ENCODE measurements at regions not wholly inside any gene's neighbourhood (a gene's known extent, or its start where the extent isn't known, plus 50 kb on each side); places are given as distances from the start of the nearest gene placed in this dataset.
"Not testable (repeated sequence)": the region's sequence is repeated elsewhere in the genome, so short reads cannot be mapped to it uniquely, and the experiment has no call there.

DNA sequence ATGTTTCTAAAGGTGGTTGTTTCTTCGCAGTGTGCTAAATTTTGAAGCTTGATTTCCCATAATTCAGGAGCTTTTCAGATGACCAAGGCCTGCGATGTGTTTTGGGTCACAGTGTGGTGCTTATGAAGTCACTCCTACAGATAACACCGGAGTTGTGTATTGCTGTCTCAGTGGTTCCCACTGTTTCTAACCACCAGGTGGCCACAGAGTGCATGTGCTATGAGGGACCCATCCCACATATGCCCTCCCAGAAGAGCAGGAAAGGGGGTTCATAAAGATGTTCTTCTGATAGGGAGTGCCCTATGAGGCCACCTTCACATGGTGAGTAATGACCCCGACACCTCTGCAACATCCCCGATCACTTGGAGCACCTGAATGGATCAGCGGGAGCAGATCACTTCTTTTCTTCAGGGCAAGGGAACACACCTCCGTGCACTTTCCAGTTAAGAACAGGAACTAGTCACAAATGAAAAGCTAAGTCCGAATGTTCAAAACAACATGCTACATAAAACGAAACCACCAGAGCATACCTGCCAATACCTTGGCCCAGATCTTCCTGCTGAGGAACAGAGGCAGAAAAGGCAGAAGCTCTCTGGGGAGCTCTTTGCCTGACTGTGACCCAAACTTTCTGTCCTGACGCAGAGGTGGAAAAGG, 262.1 kb downstream of the FAM72C start:
- TF ChIP-seq, protein P1, sequence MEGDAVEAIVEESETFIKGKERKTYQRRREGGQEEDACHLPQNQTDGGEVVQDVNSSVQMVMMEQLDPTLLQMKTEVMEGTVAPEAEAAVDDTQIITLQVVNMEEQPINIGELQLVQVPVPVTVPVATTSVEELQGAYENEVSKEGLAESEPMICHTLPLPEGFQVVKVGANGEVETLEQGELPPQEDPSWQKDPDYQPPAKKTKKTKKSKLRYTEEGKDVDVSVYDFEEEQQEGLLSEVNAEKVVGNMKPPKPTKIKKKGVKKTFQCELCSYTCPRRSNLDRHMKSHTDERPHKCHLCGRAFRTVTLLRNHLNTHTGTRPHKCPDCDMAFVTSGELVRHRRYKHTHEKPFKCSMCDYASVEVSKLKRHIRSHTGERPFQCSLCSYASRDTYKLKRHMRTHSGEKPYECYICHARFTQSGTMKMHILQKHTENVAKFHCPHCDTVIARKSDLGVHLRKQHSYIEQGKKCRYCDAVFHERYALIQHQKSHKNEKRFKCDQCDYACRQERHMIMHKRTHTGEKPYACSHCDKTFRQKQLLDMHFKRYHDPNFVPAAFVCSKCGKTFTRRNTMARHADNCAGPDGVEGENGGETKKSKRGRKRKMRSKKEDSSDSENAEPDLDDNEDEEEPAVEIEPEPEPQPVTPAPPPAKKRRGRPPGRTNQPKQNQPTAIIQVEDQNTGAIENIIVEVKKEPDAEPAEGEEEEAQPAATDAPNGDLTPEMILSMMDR (optimal IDR thresholded peaks at IDR 0.05 in 1 of 3, IDR thresholded peaks at IDR 0.05 in 1 of 3, conservative IDR thresholded peaks at IDR 0.05 in 1 of 3; ENCODE audit: extremely low read depth in 1 of 3, insufficient read depth in 2 of 3, low read length in 3 of 3): peak in 1 of 3 experiments; percentile 23
- TF ChIP-seq EZH2 (IDR thresholded peaks at IDR 0.05; ENCODE audit: low read length): not testable (repeated sequence)

Measured in keratinocyte (primary cell).